GM12892 (cell line): ENCODE measurements at regions not wholly inside any gene's neighbourhood (a gene's known extent, or its start where the extent isn't known, plus 50 kb on each side); places are given as distances from the start of the nearest gene placed in this dataset.

Source experiments
- POLR2A ChIP-seq: IDR thresholded peaks from 2 replicates; pipeline ENCODE4 v1.6.1; 2011; ENCODE audit warnings: low read depth, low read length, control low read depth
- POLR2AphosphoS5 ChIP-seq: IDR thresholded peaks from 2 replicates; pipeline ENCODE4 v1.6.1; 2011; ENCODE audit warnings: low read depth, low read length, control low read depth
- TAF1 ChIP-seq: IDR thresholded peaks from 2 replicates; pipeline ENCODE4 v1.6.1; 2011; ENCODE audit warnings: low read depth, mild to moderate bottlenecking, control low read depth, low read length, borderline replicate concordance

- TF ChIP-seq POLR2AphosphoS5 (no peak), POLR2A (no peak), TAF1 (no peak)
Measured at GRCh38 chr14:97319691-97320090, 522.5 kb downstream of the VRK1 start.
